A549 (cell line): ENCODE measurements at regions not wholly inside any gene's neighbourhood (a gene's known extent, or its start where the extent isn't known, plus 50 kb on each side); places are given as distances from the start of the nearest gene placed in this dataset.

ENCODE experiments used
- CTCF ChIP-seq: fragments of >200 bp; sonication (Bioruptor Twin); formaldehyde crosslinking; IDR thresholded peaks from 3 replicates; pipeline ENCODE4 v1.5.1; 2016
- EP300 ChIP-seq, 2 experiments: fragments of >200 bp; sonication (Bioruptor Twin); formaldehyde crosslinking; IDR thresholded peaks; 2 replicates in 1 of 2; 3 replicates in 1 of 2; pipeline ENCODE4 v1.6.1; 2016 to 2017
- POLR2AphosphoS2 ChIP-seq: conservative IDR thresholded peaks from 2 replicates; pipeline ENCODE4 v1.6.1; 2012; ENCODE audit warnings: low read length, improper control_type of control experiment, inconsistent platforms
- RCOR1 ChIP-seq: fragments of 150-350 bp; IDR thresholded peaks from 2 replicates; pipeline ENCODE4 v1.6.1; 2014; ENCODE audit warnings: antibody characterized with exemption, low read length, low read depth

GRCh38 chr11:130646881-130647280 lies 198.4 kb downstream of the ADAMTS15 start:
- TF ChIP-seq CTCF, result no peak
- no peak for TF ChIP-seq EP300 (IDR thresholded peaks at IDR 0.05)
- no peak for TF ChIP-seq RCOR1
- no peak for TF ChIP-seq POLR2AphosphoS2
